GM21447 (cell line): ENCODE measurements at regions not wholly inside any gene's neighbourhood (a gene's known extent, or its start where the extent isn't known, plus 50 kb on each side); places are given as distances from the start of the nearest gene placed in this dataset.

Experiments
- ATAC-seq: cut with Tn5 transposase; IDR thresholded peaks from one replicate; pipeline ENCODE4 v1.9.1; 2021; ENCODE audit not compliant: unreplicated experiment

GRCh38 chr3:66744521-66744920 is 243.7 kb upstream of the LRIG1 start:
- ATAC-seq = no peak

- ATAC-seq = no peak
Observed at GRCh38 chr3:66744986-66745385, 244.2 kb upstream of the LRIG1 start.

- ATAC-seq = no peak
Observed at GRCh38 chr3:66747261-66747660, 246.4 kb upstream of the LRIG1 start.

- no peak for ATAC-seq
Observed at GRCh38 chr3:66747696-66748095, 246.9 kb upstream of the LRIG1 start.

- ATAC-seq = no peak
Observed at GRCh38 chr3:66748175-66748876, 247.5 kb upstream of the LRIG1 start.

GRCh38 chr3:66751842-66752241 is 246.3 kb upstream of the KBTBD8 start:
- ATAC-seq = no peak

- no peak for ATAC-seq
Observed at GRCh38 chr3:66753670-66754069, 244.4 kb upstream of the KBTBD8 start.

GRCh38 chr3:66754613-66755012 is 243.5 kb upstream of the KBTBD8 start:
- no peak for ATAC-seq

- ATAC-seq = no peak
Observed at GRCh38 chr3:66755924-66756323, 242.2 kb upstream of the KBTBD8 start.

- no peak for ATAC-seq
Observed at GRCh38 chr3:66756468-66757036, 241.6 kb upstream of the KBTBD8 start.

- no peak for ATAC-seq
Observed at GRCh38 chr3:66761093-66761780, 236.9 kb upstream of the KBTBD8 start.

GRCh38 chr3:66762916-66763693 is 235.0 kb upstream of the KBTBD8 start:
- no peak for ATAC-seq

- ATAC-seq = no peak
Observed at GRCh38 chr3:66778107-66778506, 220.0 kb upstream of the KBTBD8 start.

GRCh38 chr3:66778777-66779176 is 219.3 kb upstream of the KBTBD8 start:
- no peak for ATAC-seq

- ATAC-seq = no peak
Observed at GRCh38 chr3:66785191-66785909, 212.8 kb upstream of the KBTBD8 start.

- ATAC-seq = no peak
Observed at GRCh38 chr3:66789580-66790237, 208.4 kb upstream of the KBTBD8 start.

GRCh38 chr3:66792086-66792485 is 206.0 kb upstream of the KBTBD8 start:
- ATAC-seq = no peak

- ATAC-seq = no peak
Observed at GRCh38 chr3:66795365-66795764, 202.7 kb upstream of the KBTBD8 start.

- no peak for ATAC-seq
Observed at GRCh38 chr3:66796343-66796742, 201.8 kb upstream of the KBTBD8 start.

GRCh38 chr3:66797889-66798560 is 200.1 kb upstream of the KBTBD8 start:
- ATAC-seq = no peak
